SW 1271 (cell line): ENCODE measurements at regions not wholly inside any gene's neighbourhood (a gene's known extent, or its start where the extent isn't known, plus 50 kb on each side); places are given as distances from the start of the nearest gene placed in this dataset.

Experiments
- DNase-seq, 2 experiments: peaks; one replicate each; lab custom pipeline; 2025; lab: John Stamatoyannopoulos, UW

DNA sequence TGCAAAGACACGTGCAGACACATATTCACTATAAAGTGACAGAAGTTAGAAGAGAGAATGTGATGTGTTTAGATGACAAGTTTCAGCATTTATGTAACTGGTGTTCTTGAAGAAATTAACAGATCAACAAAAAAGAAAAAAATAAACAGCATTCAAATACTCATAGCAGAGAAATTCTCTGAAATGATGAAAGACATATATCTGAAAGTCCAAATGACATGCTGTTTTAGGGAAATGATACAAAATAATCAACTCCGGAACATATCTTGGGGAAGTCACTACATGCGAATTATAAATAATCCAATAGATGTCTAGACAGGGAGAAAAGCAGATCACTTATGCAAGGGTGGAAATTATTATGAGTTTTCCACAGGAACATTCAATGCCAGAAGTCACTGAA, 146.0 kb downstream of the SPANXN4 start:
- no peak for DNase-seq

DNA sequence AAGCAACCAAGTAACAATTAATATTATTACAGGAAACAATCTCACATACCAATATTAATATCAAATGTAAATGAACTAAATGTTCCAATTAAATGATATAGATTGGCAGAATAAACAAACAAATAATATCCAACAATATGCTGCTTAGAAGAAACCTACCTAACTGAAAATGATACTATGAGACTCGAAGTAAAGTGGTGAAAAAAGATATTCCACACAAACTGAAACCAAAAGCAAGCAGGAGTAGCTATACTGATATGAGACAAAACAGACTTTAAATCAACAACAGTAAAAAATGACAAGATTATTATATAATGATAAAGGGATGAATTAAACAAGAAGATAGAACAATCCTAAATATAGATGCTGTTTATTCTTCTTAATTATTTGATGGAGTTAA, 140.1 kb downstream of the SPANXN4 start:
- no peak for DNase-seq

DNA sequence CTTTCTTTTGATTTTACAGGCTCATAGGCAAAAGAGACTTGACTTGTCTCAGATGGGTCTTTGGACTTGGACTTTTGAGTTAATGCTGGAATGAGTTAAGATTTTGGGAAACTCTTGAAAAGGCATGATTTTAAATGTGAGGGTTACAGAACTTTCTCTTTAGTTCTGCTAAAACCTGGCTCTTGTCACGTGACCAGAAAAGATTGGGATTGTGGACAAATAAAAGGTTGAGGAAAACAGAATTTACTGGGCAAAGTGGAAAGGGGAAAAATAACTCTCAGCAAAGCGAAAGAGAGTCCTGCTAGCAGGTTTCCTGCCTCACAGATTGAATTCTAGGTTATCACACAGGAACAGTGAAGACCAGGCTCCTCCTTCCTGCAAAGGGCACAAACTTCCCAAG, 114.0 kb downstream of the SPANXN4 start:
- no peak for DNase-seq

DNA sequence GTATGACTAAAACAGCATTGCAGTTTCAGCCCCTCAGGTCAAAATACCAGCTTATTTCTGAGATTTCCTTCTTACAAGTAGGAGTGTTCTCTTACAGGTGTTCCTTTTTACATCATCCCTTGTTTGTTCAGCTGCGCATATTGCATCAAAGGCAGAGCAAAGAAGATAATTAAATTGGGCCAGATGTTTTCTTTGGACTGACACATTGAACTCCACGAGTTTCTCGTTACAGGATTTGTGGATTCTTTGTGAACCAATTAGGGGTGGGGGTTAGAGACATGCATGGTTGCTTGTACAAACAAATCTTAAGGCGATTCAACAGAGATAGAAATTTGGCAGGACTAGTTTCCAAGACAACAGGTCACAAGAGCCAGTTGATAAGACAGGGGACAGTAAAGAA, 95.7 kb downstream of the SPANXN4 start:
- no peak for DNase-seq

DNA sequence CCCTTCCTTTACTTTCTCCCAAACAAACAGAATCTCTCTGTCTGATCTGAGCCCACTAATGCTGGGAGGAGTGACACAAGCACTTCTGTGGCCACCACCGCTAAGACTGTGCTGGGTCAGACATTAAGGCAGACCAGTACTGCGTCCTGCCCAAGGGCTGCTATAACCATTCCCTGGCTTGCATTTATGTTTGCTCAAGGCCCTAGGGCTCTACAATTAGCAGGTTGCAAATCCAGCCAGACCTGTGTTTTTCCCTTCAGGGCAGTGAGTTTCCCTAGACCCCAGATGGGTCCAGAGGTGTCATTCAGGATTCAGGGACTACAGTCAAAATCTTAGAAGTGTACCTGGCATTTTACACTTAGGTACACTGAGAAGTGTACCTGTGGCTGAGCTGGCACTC, 89.7 kb downstream of the SPANXN4 start:
- DNase-seq = no peak

DNA sequence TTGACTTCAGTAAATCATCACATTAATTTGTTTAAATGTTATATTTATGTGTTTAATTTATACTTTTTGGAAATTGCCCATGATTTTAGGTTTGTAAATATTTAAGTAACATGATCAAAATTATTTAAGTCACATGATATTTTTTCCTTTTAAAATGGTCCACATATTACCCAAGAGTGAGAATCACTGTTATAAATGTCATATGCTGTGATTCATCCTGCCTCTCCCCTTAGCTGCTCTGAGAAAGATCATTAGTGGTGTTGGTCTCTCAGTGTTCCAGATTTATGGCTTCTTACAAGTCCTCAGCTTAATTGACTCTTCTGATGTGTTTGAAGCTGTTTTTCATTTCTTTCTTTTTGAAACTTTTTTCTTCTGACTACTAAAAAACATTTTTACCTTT, 70.1 kb downstream of the SPANXN4 start:
- no peak for DNase-seq

DNA sequence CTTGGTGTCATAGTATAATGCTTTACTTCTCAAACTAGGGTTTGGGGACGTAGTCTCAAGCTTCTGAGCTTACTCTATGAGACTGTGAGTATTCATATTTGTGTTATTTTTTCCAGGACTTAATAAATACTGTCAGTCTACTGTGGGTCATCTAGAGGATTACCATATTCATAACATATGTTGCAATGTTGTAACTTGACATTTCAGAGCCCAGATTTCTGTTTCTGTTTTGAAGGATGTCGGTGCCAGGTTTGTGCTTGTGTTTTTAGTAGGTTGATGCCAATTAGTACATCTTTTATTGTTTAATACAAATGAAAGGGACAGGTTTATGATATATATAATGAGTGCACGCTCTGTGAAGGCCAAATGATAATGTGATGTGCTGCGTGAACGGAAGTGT, 69.6 kb downstream of the SPANXN4 start:
- no peak for DNase-seq

DNA sequence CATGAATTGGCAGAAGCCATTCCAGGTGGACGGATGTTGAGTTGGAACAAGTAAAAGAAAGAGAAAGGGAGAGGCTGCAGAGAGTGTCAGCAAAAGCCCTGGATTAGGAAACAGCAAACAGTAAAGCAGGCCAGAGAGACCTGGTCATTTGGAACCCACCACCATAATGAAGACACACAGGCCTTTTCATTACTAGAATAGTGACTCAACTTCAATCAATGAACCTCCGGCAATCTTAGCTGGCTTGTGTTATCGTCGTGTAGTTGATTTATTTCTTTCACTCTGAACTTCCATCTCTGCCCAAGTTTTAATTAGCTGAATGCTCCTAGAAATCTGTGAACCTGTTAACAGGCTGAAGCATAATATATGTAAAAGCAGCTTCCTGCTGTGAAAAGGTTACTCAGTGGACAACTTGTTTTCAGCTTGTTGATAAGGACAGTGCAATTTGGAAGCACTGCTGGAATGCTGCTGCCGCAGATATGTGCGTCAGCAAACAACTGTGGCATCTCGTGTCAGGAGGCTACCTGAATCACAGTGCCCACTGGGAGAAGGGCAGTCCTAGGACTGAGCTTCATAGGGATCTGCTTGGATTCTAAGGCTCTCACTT, 68.8 kb downstream of the SPANXN4 start:
- no peak for DNase-seq
